GM12864 (cell line): ENCODE measurements at regions not wholly inside any gene's neighbourhood (a gene's known extent, or its start where the extent isn't known, plus 50 kb on each side); places are given as distances from the start of the nearest gene placed in this dataset.
"Not testable (repeated sequence)": the region's sequence is repeated elsewhere in the genome, so short reads cannot be mapped to it uniquely, and the experiment has no call there.

ENCODE experiments used
- DNase-seq: peaks from one replicate; pipeline ENCODE4 v3.0.0-alpha.2; 2011; ENCODE audit warnings: low read depth
- H3K4me3 ChIP-seq: 2 replicates; pipeline ENCODE4 v1.5.1; 2011; ENCODE audit warnings: mild to moderate bottlenecking, low read depth, low read length, control low read depth
- TF ChIP-seq, protein P1 (sequence below): IDR thresholded peaks from 2 replicates; pipeline ENCODE4 v1.5.1; 2011; ENCODE audit warnings: low read depth, mild to moderate bottlenecking, moderate library complexity, low read length, control low read depth, inconsistent platforms; ENCODE audit errors: missing control alignments

GRCh38 chr13:74557870-74558269, 423.7 kb upstream of the KLF12 start:
- TF ChIP-seq, protein P1, sequence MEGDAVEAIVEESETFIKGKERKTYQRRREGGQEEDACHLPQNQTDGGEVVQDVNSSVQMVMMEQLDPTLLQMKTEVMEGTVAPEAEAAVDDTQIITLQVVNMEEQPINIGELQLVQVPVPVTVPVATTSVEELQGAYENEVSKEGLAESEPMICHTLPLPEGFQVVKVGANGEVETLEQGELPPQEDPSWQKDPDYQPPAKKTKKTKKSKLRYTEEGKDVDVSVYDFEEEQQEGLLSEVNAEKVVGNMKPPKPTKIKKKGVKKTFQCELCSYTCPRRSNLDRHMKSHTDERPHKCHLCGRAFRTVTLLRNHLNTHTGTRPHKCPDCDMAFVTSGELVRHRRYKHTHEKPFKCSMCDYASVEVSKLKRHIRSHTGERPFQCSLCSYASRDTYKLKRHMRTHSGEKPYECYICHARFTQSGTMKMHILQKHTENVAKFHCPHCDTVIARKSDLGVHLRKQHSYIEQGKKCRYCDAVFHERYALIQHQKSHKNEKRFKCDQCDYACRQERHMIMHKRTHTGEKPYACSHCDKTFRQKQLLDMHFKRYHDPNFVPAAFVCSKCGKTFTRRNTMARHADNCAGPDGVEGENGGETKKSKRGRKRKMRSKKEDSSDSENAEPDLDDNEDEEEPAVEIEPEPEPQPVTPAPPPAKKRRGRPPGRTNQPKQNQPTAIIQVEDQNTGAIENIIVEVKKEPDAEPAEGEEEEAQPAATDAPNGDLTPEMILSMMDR: no peak
- DNase-seq: no peak
- no peak overlapping the region for H3K4me3 ChIP-seq

- no peak overlapping the region for H3K4me3 ChIP-seq
- no peak for DNase-seq
- TF ChIP-seq, protein P1: no peak
Measured at GRCh38 chr13:74555651-74556420, 421.6 kb upstream of the KLF12 start.

GRCh38 chr13:74555276-74555625, 421.0 kb upstream of the KLF12 start:
- no peak overlapping the region for H3K4me3 ChIP-seq

GRCh38 chr13:74554569-74555275, 420.5 kb upstream of the KLF12 start:
- no peak for DNase-seq
- TF ChIP-seq, protein P1: no peak
- no peak overlapping the region for H3K4me3 ChIP-seq

More at GRCh38 chr13:74555276-74555625, 421.0 kb upstream of the KLF12 start:
- TF ChIP-seq, protein P1: no peak
- no peak for DNase-seq

- no peak for DNase-seq
- TF ChIP-seq, protein P1: no peak
- no peak overlapping the region for H3K4me3 ChIP-seq
Measured at GRCh38 chr13:74550039-74550438, 415.8 kb upstream of the KLF12 start.

DNA sequence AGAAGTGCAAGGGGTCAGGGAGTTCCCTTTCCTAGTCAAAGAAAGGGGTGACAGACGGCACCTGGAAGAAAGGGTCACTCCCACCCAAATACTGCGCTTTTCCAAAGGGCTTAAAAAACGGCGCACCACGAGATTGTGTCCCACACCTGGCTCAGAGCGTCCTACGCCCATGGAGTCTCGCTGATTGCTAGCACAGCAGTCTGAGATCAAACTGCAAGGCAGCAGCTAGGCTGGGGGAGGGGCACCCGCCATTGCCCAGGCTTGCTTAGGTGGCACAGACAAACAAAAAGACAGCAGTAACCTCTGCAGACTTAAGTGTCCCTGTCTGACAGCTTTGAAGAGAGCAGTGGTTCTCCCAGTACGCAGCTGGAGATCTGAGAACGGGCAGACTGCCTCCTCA, 402.4 kb upstream of the KLF12 start:
- H3K4me3 ChIP-seq, DNase-seq: not testable (repeated sequence)

- no peak for DNase-seq
- TF ChIP-seq, protein P1: no peak
- no peak overlapping the region for H3K4me3 ChIP-seq
Measured at GRCh38 chr13:74533226-74533625, 399.0 kb upstream of the KLF12 start.
